SK-N-SH treated with all-trans-retinoic acid at 6 μM for 48 hours (cell line): ENCODE measurements at regions not wholly inside any gene's neighbourhood (a gene's known extent, or its start where the extent isn't known, plus 50 kb on each side); places are given as distances from the start of the nearest gene placed in this dataset.

Experiments used
- ATAC-seq: fragments of 200-7000 bp; cut with Tn5 transposase; 3 replicates; pipeline ENCODE4 v1.9.1; 2020; ENCODE audit warnings: mild to moderate bottlenecking, moderate library complexity
- ARNTL ChIP-seq: fragments of 450-650 bp; formaldehyde crosslinking; IDR thresholded peaks from 2 replicates; pipeline ENCODE4 v1.5.0; 2020; ENCODE audit warnings: low read depth, mild to moderate bottlenecking, moderate library complexity, borderline replicate concordance
- CSDC2 ChIP-seq: fragments of 250-450 bp; sonication (Bioruptor Pico); IDR thresholded peaks from 2 replicates; pipeline ENCODE4 v1.5.0; 2020; ENCODE audit warnings: mild to moderate bottlenecking, moderate library complexity
- ISL1 ChIP-seq: fragments of 250-450 bp; sonication (Bioruptor Pico); IDR thresholded peaks from 2 replicates; pipeline ENCODE4 v2.1.2; 2022; ENCODE audit warnings: mild to moderate bottlenecking, moderate library complexity
- OSR1 ChIP-seq: fragments of 250-450 bp; sonication (Bioruptor Pico); IDR thresholded peaks from 2 replicates; pipeline ENCODE4 v1.8.0; 2022; ENCODE audit warnings: moderate library complexity, mild to moderate bottlenecking, inconsistent platforms
- PATZ1 ChIP-seq: fragments of 250-450 bp; sonication (Bioruptor Pico); IDR thresholded peaks from 2 replicates; pipeline ENCODE4 v1.8.0; 2020; ENCODE audit warnings: mild to moderate bottlenecking, moderate library complexity, borderline replicate concordance
- PPARA ChIP-seq: fragments of 250-450 bp; sonication (Bioruptor Pico); IDR thresholded peaks from 2 replicates; pipeline ENCODE4 v1.5.0; 2020; ENCODE audit warnings: mild to moderate bottlenecking, borderline replicate concordance
- RARB ChIP-seq: fragments of 250-450 bp; sonication (Bioruptor Pico); IDR thresholded peaks from 2 replicates; pipeline ENCODE4 v1.8.0; 2021; ENCODE audit warnings: mild to moderate bottlenecking, moderate library complexity
- SNAI2 ChIP-seq: fragments of 250-450 bp; sonication (Bioruptor Pico); IDR thresholded peaks from 2 replicates; pipeline ENCODE4 v1.5.0; 2020; ENCODE audit warnings: mild to moderate bottlenecking, moderate library complexity
- TCF4 ChIP-seq: fragments of 250-450 bp; sonication (Bioruptor Pico); IDR thresholded peaks from 2 replicates; pipeline ENCODE4 v1.8.0; 2021; ENCODE audit warnings: mild to moderate bottlenecking, moderate library complexity, borderline replicate concordance
- ZC3H10 ChIP-seq: fragments of 250-450 bp; sonication (Bioruptor Pico); IDR thresholded peaks from 2 replicates; pipeline ENCODE4 v1.5.1; 2021; ENCODE audit warnings: mild to moderate bottlenecking, moderate library complexity
- ZFP3 ChIP-seq: fragments of 250-450 bp; sonication (Bioruptor Pico); IDR thresholded peaks from 2 replicates; pipeline ENCODE4 v1.5.0; 2020; ENCODE audit warnings: mild to moderate bottlenecking, moderate library complexity
- ZFP30 ChIP-seq: fragments of 450-650 bp; formaldehyde crosslinking; IDR thresholded peaks from 2 replicates; pipeline ENCODE4 v1.5.0; 2022; ENCODE audit warnings: mild to moderate bottlenecking, moderate library complexity
- ZNF70 ChIP-seq: fragments of 450-650 bp; formaldehyde crosslinking; IDR thresholded peaks from 2 replicates; pipeline ENCODE4 v1.5.0; 2020; ENCODE audit warnings: mild to moderate bottlenecking, moderate library complexity
- ZNF8 ChIP-seq: fragments of 450-650 bp; formaldehyde crosslinking; IDR thresholded peaks from 2 replicates; pipeline ENCODE4 v1.5.0; 2020; ENCODE audit warnings: mild to moderate bottlenecking, moderate library complexity
- TF ChIP-seq, protein P1 (sequence below): fragments of 250-450 bp; sonication (Bioruptor Pico); IDR thresholded peaks from 2 replicates; pipeline ENCODE4 v1.5.1; 2020; ENCODE audit warnings: low read depth, mild to moderate bottlenecking, moderate library complexity
- TF ChIP-seq, protein P2 (sequence below): fragments of 250-450 bp; sonication (Bioruptor Pico); IDR thresholded peaks from 2 replicates; pipeline ENCODE4 v1.5.1; 2021; ENCODE audit warnings: mild to moderate bottlenecking, moderate library complexity
- TF ChIP-seq, protein P3 (sequence below): fragments of 250-450 bp; sonication (Bioruptor Pico); IDR thresholded peaks from 2 replicates; pipeline ENCODE4 v1.5.0; 2020; ENCODE audit warnings: mild to moderate bottlenecking, moderate library complexity
- TF ChIP-seq, protein P4 (sequence below): fragments of 250-450 bp; sonication (Bioruptor Pico); IDR thresholded peaks from 2 replicates; pipeline ENCODE4 v1.8.0; 2021; ENCODE audit warnings: low read depth, mild to moderate bottlenecking, moderate library complexity, borderline replicate concordance

DNA sequence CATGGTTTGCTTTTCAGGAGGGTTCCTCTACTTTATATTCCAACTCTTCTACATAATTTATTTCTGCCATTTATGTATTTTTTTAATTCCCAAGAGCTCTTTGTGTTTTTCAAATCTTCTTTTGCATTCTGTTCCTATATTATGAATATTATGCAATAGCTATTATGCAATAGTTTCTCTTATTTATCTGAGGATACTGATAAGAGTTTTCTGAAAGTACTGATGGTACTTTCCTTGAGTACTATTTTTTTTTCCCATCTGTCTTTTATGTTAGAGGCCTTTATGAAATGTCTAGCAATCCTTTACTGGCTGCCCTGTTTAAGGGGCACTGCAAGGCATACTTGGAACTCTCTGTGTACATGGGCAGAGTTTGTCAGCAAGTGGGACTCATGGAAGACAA is 93.4 kb downstream of the SLC41A2 start:
- ATAC-seq: no peak
- TF ChIP-seq ZNF8 (CRISPR knock-in tag): no peak
- TF ChIP-seq ISL1: no peak
- TF ChIP-seq, protein P1, sequence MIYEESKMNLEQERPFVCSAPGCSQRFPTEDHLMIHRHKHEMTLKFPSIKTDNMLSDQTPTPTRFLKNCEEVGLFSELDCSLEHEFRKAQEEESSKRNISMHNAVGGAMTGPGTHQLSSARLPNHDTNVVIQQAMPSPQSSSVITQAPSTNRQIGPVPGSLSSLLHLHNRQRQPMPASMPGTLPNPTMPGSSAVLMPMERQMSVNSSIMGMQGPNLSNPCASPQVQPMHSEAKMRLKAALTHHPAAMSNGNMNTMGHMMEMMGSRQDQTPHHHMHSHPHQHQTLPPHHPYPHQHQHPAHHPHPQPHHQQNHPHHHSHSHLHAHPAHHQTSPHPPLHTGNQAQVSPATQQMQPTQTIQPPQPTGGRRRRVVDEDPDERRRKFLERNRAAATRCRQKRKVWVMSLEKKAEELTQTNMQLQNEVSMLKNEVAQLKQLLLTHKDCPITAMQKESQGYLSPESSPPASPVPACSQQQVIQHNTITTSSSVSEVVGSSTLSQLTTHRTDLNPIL (CRISPR knock-in tag): no peak
- TF ChIP-seq PPARA (CRISPR knock-in tag): no peak
- no peak for TF ChIP-seq ARNTL
- no peak for TF ChIP-seq RARB (CRISPR knock-in tag)
- no peak for TF ChIP-seq ZFP3
- TF ChIP-seq, protein P2, sequence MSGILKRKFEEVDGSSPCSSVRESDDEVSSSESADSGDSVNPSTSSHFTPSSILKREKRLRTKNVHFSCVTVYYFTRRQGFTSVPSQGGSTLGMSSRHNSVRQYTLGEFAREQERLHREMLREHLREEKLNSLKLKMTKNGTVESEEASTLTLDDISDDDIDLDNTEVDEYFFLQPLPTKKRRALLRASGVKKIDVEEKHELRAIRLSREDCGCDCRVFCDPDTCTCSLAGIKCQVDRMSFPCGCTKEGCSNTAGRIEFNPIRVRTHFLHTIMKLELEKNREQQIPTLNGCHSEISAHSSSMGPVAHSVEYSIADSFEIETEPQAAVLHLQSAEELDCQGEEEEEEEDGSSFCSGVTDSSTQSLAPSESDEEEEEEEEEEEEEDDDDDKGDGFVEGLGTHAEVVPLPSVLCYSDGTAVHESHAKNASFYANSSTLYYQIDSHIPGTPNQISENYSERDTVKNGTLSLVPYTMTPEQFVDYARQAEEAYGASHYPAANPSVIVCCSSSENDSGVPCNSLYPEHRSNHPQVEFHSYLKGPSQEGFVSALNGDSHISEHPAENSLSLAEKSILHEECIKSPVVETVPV: no peak
- TF ChIP-seq TCF4 (CRISPR knock-in tag): no peak
- TF ChIP-seq OSR1: no peak
- TF ChIP-seq, protein P3, sequence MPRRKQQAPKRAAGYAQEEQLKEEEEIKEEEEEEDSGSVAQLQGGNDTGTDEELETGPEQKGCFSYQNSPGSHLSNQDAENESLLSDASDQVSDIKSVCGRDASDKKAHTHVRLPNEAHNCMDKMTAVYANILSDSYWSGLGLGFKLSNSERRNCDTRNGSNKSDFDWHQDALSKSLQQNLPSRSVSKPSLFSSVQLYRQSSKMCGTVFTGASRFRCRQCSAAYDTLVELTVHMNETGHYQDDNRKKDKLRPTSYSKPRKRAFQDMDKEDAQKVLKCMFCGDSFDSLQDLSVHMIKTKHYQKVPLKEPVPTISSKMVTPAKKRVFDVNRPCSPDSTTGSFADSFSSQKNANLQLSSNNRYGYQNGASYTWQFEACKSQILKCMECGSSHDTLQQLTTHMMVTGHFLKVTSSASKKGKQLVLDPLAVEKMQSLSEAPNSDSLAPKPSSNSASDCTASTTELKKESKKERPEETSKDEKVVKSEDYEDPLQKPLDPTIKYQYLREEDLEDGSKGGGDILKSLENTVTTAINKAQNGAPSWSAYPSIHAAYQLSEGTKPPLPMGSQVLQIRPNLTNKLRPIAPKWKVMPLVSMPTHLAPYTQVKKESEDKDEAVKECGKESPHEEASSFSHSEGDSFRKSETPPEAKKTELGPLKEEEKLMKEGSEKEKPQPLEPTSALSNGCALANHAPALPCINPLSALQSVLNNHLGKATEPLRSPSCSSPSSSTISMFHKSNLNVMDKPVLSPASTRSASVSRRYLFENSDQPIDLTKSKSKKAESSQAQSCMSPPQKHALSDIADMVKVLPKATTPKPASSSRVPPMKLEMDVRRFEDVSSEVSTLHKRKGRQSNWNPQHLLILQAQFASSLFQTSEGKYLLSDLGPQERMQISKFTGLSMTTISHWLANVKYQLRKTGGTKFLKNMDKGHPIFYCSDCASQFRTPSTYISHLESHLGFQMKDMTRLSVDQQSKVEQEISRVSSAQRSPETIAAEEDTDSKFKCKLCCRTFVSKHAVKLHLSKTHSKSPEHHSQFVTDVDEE (CRISPR knock-in tag): no peak
- TF ChIP-seq, protein P4, sequence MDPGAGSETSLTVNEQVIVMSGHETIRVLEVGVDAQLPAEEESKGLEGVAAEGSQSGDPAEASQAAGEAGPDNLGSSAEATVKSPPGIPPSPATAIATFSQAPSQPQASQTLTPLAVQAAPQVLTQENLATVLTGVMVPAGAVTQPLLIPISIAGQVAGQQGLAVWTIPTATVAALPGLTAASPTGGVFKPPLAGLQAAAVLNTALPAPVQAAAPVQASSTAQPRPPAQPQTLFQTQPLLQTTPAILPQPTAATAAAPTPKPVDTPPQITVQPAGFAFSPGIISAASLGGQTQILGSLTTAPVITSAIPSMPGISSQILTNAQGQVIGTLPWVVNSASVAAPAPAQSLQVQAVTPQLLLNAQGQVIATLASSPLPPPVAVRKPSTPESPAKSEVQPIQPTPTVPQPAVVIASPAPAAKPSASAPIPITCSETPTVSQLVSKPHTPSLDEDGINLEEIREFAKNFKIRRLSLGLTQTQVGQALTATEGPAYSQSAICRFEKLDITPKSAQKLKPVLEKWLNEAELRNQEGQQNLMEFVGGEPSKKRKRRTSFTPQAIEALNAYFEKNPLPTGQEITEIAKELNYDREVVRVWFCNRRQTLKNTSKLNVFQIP (CRISPR knock-in tag): no peak
- no peak for TF ChIP-seq CSDC2
- no peak for TF ChIP-seq ZNF70 (CRISPR knock-in tag)
- TF ChIP-seq SNAI2: no peak
- no peak for TF ChIP-seq PATZ1
- TF ChIP-seq ZFP30 (CRISPR knock-in tag): no peak
- TF ChIP-seq, all 23 proteins: peak for 0

- ATAC-seq: peak; percentile 66
- 0 out of 2 replicates have a peak, but pooled peaks have one; percentile 10 for TF ChIP-seq ISL1
- no peak for TF ChIP-seq RARB (CRISPR knock-in tag)
- TF ChIP-seq, protein P2: no peak
Observed at GRCh38 chr12:104863296-104863948, 94.7 kb downstream of the SLC41A2 start.

- TF ChIP-seq, protein P3 (CRISPR knock-in tag): no peak
- TF ChIP-seq ZFP3 (0 out of 2 replicates have a peak, but pooled peaks have one; percentile 61), ISL1 (peak; percentile 96), ZC3H10 (CRISPR knock-in tag) (peak; percentile 84)
- ATAC-seq: peak; percentile 76
Observed at GRCh38 chr12:104858611-104859543, 99.2 kb downstream of the SLC41A2 start.
